IMR-90 (cell line): ENCODE measurements at regions not wholly inside any gene's neighbourhood (a gene's known extent, or its start where the extent isn't known, plus 50 kb on each side); places are given as distances from the start of the nearest gene placed in this dataset.

Experiments used
- ATAC-seq: fragments of 200-7000 bp; cut with Tn5 transposase; 2 replicates; pipeline ENCODE4 v1.9.1; 2020; ENCODE audit warnings: low read depth, mild to moderate bottlenecking, moderate library complexity
- BruUV-seq: library from RNA; stranded (reverse); fragments of 400-500 nt; replicated peaks from 2 replicates; lab custom pipeline; 2021; lab: Mats Ljungman, UMichigan
- CTCF ChIA-PET: fragments of 300-600 bp; formaldehyde crosslinking; extraction: SDS; loops from one replicate; lab custom pipeline; 2021; ENCODE audit warnings: antibody characterized with exemption; lab: Yijun Ruan, JAX
- POLR2A ChIA-PET: fragments of 300-600 bp; sonication (Branson Sonifier 250); formaldehyde crosslinking; loops from one replicate; lab custom pipeline; 2022; ENCODE audit warnings: antibody characterized with exemption; ENCODE audit not compliant: unreplicated experiment; lab: Charles Lee
- DNase-seq: peaks from one replicate; pipeline ENCODE4 v3.0.0; 2013
- H2AFZ ChIP-seq: replicated peaks from 2 replicates; pipeline ENCODE3; 2013; ENCODE audit warnings: low read length, mild to moderate bottlenecking; ENCODE audit not compliant: poor library complexity
- H2AK5ac ChIP-seq: 2 replicates; pipeline ENCODE4 v1.6.1; 2013; ENCODE audit warnings: low read depth, low read length, inconsistent platforms
- H2AK9ac ChIP-seq: replicated peaks from 2 replicates; pipeline ENCODE3; 2013; ENCODE audit warnings: mild to moderate bottlenecking, low read depth, low read length, moderate library complexity; ENCODE audit not compliant: poor library complexity
- H2BK120ac ChIP-seq: 2 replicates; pipeline ENCODE4 v1.6.1; 2013; ENCODE audit warnings: low read depth, low read length, inconsistent platforms
- H2BK15ac ChIP-seq: 3 replicates; pipeline ENCODE4 v1.6.1; 2013; ENCODE audit warnings: low read depth, low read length, inconsistent platforms
- H2BK20ac ChIP-seq: 2 replicates; pipeline ENCODE4 v1.6.1; 2013; ENCODE audit warnings: low read depth, mild to moderate bottlenecking, inconsistent platforms, low read length, moderate library complexity
- H2BK5ac ChIP-seq: 2 replicates; pipeline ENCODE4 v1.6.1; 2013; ENCODE audit warnings: mild to moderate bottlenecking, low read depth, low read length, inconsistent platforms; ENCODE audit not compliant: poor library complexity, severe bottlenecking
- H3K14ac ChIP-seq: replicated peaks from 2 replicates; pipeline ENCODE4 v1.6.1; 2013; ENCODE audit warnings: low read depth, low read length, inconsistent platforms
- H3K18ac ChIP-seq: 2 replicates; pipeline ENCODE4 v1.6.1; 2013; ENCODE audit warnings: low read depth, low read length, control low read depth
- H3K23ac ChIP-seq: 2 replicates; pipeline ENCODE4 v1.6.1; 2013; ENCODE audit warnings: low read depth, low read length, inconsistent platforms
- H3K27ac ChIP-seq: 2 replicates; pipeline ENCODE4 v1.5.1; 2013; ENCODE audit warnings: mild to moderate bottlenecking, control low read depth, low read length; ENCODE audit not compliant: insufficient read depth
- H3K27me3 ChIP-seq: 2 replicates; pipeline ENCODE4 v1.6.1; 2013; ENCODE audit warnings: low read length; ENCODE audit not compliant: control insufficient read depth, insufficient read depth
- H3K36me3 ChIP-seq: 2 replicates; pipeline ENCODE4 v1.6.1; 2013; ENCODE audit warnings: low read length, mixed read lengths; ENCODE audit not compliant: control insufficient read depth, insufficient read depth
- H3K4ac ChIP-seq: 2 replicates; pipeline ENCODE4 v1.6.1; 2013; ENCODE audit warnings: low read depth, low read length, inconsistent platforms
- H3K4me1 ChIP-seq: 2 replicates; pipeline ENCODE4 v1.6.1; 2013; ENCODE audit warnings: low read length, mixed read lengths; ENCODE audit not compliant: control insufficient read depth, insufficient read depth
- H3K4me2 ChIP-seq: 2 replicates; pipeline ENCODE4 v1.6.1; 2013; ENCODE audit warnings: low read depth, mild to moderate bottlenecking, control low read depth, low read length, moderate library complexity
- H3K4me3 ChIP-seq: 2 replicates; pipeline ENCODE4 v1.5.1; 2013; ENCODE audit warnings: low read depth, mild to moderate bottlenecking, control low read depth, low read length, moderate library complexity; ENCODE audit not compliant: insufficient read depth
- H3K56ac ChIP-seq: 2 replicates; pipeline ENCODE4 v1.6.1; 2013; ENCODE audit warnings: low read length, inconsistent platforms; ENCODE audit not compliant: insufficient read depth; ENCODE audit errors: extremely low read depth
- H3K79me1 ChIP-seq, 2 experiments: 2 replicates each; pipeline ENCODE4 v1.6.1; 2013; ENCODE audit warnings: low read length in 2 of 2, inconsistent platforms in 1 of 2, low read depth in 1 of 2
- H3K9ac ChIP-seq: 2 replicates; pipeline ENCODE4 v1.6.1; 2013; ENCODE audit warnings: low read depth, low read length, control low read depth
- H3K9me1 ChIP-seq: 2 replicates; pipeline ENCODE4 v1.6.1; 2013; ENCODE audit warnings: low read length, inconsistent platforms; ENCODE audit not compliant: insufficient read depth
- H3K9me3 ChIP-seq: 2 replicates; pipeline ENCODE4 v1.6.1; 2013; ENCODE audit warnings: low read length; ENCODE audit not compliant: control insufficient read depth, insufficient read depth
- H4K20me1 ChIP-seq: 2 replicates; pipeline ENCODE4 v1.6.1; 2013; ENCODE audit warnings: low read length, inconsistent platforms; ENCODE audit not compliant: insufficient read depth
- H4K5ac ChIP-seq: 2 replicates; pipeline ENCODE4 v1.6.1; 2013; ENCODE audit warnings: mild to moderate bottlenecking, low read depth, low read length, control low read depth
- H4K8ac ChIP-seq, 2 experiments: 2 replicates each; pipeline ENCODE4 v1.6.1; 2013; ENCODE audit warnings: low read depth in 2 of 2, low read length in 2 of 2, control low read depth in 1 of 2, inconsistent platforms in 1 of 2
- H4K91ac ChIP-seq: 2 replicates; pipeline ENCODE4 v1.6.1; 2013; ENCODE audit warnings: low read depth, low read length, inconsistent platforms; ENCODE audit not compliant: insufficient read depth
- BHLHE40 ChIP-seq: fragments of 150-350 bp; IDR thresholded peaks from 2 replicates; pipeline ENCODE4 v1.6.1; 2016; ENCODE audit warnings: mild to moderate bottlenecking, low read depth, low read length
- CTCF ChIP-seq: conservative IDR thresholded peaks from 2 replicates; pipeline ENCODE4 v1.5.1; 2012; ENCODE audit warnings: mild to moderate bottlenecking, low read depth, low read length, improper control_type of control experiment
- ELK1 ChIP-seq: fragments of 150-350 bp; IDR thresholded peaks from 2 replicates; pipeline ENCODE4 v1.6.1; 2016; ENCODE audit warnings: low read depth, mild to moderate bottlenecking, low read length, moderate library complexity, borderline replicate concordance
- FOS ChIP-seq: fragments of 150-350 bp; IDR thresholded peaks from 2 replicates; pipeline ENCODE4 v1.6.1; 2016; ENCODE audit warnings: low read depth, low read length
- MAFK ChIP-seq: IDR thresholded peaks from 2 replicates; pipeline ENCODE4 v1.6.1; 2012; ENCODE audit warnings: low read depth, low read length, improper control_type of control experiment
- MAZ ChIP-seq: IDR thresholded peaks from 2 replicates; pipeline ENCODE4 v1.6.1; 2012; ENCODE audit warnings: low read depth, mild to moderate bottlenecking, low read length, improper control_type of control experiment, moderate library complexity, borderline replicate concordance
- MXI1 ChIP-seq: IDR thresholded peaks from 2 replicates; pipeline ENCODE4 v1.6.1; 2012; ENCODE audit warnings: low read depth, mild to moderate bottlenecking, low read length, moderate library complexity, borderline replicate concordance
- NFE2L2 ChIP-seq: fragments of 150-350 bp; IDR thresholded peaks from 2 replicates; pipeline ENCODE4 v1.6.1; 2016; ENCODE audit warnings: low read depth, mild to moderate bottlenecking, low read length
- RAD21 ChIP-seq: IDR thresholded peaks from 2 replicates; pipeline ENCODE4 v1.6.1; 2012; ENCODE audit warnings: low read length, improper control_type of control experiment
- RCOR1 ChIP-seq: IDR thresholded peaks from 2 replicates; pipeline ENCODE4 v1.6.1; 2012; ENCODE audit warnings: mild to moderate bottlenecking, low read length, improper control_type of control experiment; ENCODE audit not compliant: insufficient replicate concordance
- RFX5 ChIP-seq: IDR thresholded peaks from 2 replicates; pipeline ENCODE4 v1.8.0; 2012; ENCODE audit warnings: low read depth, mild to moderate bottlenecking, low read length, moderate library complexity
- SMC3 ChIP-seq: fragments of 150-350 bp; IDR thresholded peaks from 2 replicates; pipeline ENCODE4 v1.6.1; 2016; ENCODE audit warnings: low read depth, mild to moderate bottlenecking, antibody characterized with exemption, low read length, moderate library complexity
- USF2 ChIP-seq: fragments of 150-350 bp; IDR thresholded peaks from 2 replicates; pipeline ENCODE4 v1.6.1; 2017; ENCODE audit warnings: mild to moderate bottlenecking, antibody characterized with exemption, low read length, low read depth
- WGBS, 2 experiments: methylation state at CpG; one replicate each; pipeline versions ENCODE4 v1.1.5 to v1.1.7; 2013; ENCODE audit warnings: missing lambda C conversion rate in 2 of 2; ENCODE audit not compliant: insufficient read length in 1 of 2; ENCODE audit errors: extremely low coverage in 2 of 2; 5-methylcytosine and 5-hydroxymethylcytosine counted together
- dilution Hi-C: fragments of 300-500 bp; cut with HindIII; formaldehyde crosslinking; loops from one replicate; pipeline ENCODE4 v1.14.3; 2018; ENCODE audit warnings: low sequenced_read_pairs; ENCODE audit not compliant: unreplicated experiment
- in situ Hi-C: fragments of 300-500 bp; cut with MboI; formaldehyde crosslinking; loops from 3 replicates; pipeline ENCODE4 v1.14.3; 2019; ENCODE audit warnings: low sequenced_read_pairs, inconsistent platforms, mixed read lengths
- intact Hi-C: fragments of 100-400 bp; cut with micrococcal nuclease; formaldehyde crosslinking; loops from 2 replicates; pipeline ENCODE4 v1.10.0; 2022

GRCh38 chr2:103977241-103977640 lies 876.7 kb upstream of the POU3F3 start:
- Histone ChIP-seq H3K23ac (no peak overlapping the region), H3K4ac (no peak overlapping the region), H3K4me1 (no peaks in the 10 kb centered on the region), H2AK5ac (no peak overlapping the region), H3K9me3 (peaks cover 4% of the 10 kb centered on the region), H4K5ac (no peak overlapping the region), H3K18ac (no peak overlapping the region), H2AFZ (no peak overlapping the region), H3K27me3 (no peaks in the 10 kb centered on the region), H2BK120ac (no peak overlapping the region), H3K9me1 (no peaks in the 10 kb centered on the region), H3K79me1 (no peaks in the 10 kb centered on the region), H3K9ac (no peak overlapping the region), H3K36me3 (no peaks in the 10 kb centered on the region), H2AK9ac (no peak overlapping the region), H3K4me2 (no peak overlapping the region), H3K27ac (no peak overlapping the region), H3K4me3 (no peak overlapping the region), H2BK15ac (no peak overlapping the region), H4K20me1 (no peaks in the 10 kb centered on the region), H4K91ac (no peak overlapping the region), H3K56ac (no peak overlapping the region), H4K8ac (no peak overlapping the region), H2BK5ac (no peak overlapping the region), H3K14ac (no peak overlapping the region), H2BK20ac (no peak overlapping the region)
- WGBS, 2 experiments = no CpG with 5 or more reads among the region's 4 CpGs
- POLR2A ChIA-PET = no interaction called here
- dilution Hi-C loops = no loop called here
- in situ Hi-C loops = no loop called here
- TF ChIP-seq SMC3 = no peak
- no peak for TF ChIP-seq USF2
- TF ChIP-seq RAD21 = no peak
- TF ChIP-seq BHLHE40 = no peak
- no peak for TF ChIP-seq FOS
- TF ChIP-seq MAZ = no peak
- TF ChIP-seq RFX5 = no peak
- TF ChIP-seq RCOR1 = no peak
- no peak for TF ChIP-seq ELK1
- no peak for TF ChIP-seq MXI1
- TF ChIP-seq MAFK = no peak
- no peak for TF ChIP-seq CTCF
- TF ChIP-seq NFE2L2 = no peak
- CTCF ChIA-PET = no interaction called here
- BruUV-seq = no TSS peak
- ATAC-seq (no peak), DNase-seq (no peak)
- intact Hi-C loops = no loop called here
